ENCODE measurements at regions not wholly inside any gene's neighbourhood (a gene's known extent, or its start where the extent isn't known, plus 50 kb on each side); places are given as distances from the start of the nearest gene placed in this dataset.

DNA sequence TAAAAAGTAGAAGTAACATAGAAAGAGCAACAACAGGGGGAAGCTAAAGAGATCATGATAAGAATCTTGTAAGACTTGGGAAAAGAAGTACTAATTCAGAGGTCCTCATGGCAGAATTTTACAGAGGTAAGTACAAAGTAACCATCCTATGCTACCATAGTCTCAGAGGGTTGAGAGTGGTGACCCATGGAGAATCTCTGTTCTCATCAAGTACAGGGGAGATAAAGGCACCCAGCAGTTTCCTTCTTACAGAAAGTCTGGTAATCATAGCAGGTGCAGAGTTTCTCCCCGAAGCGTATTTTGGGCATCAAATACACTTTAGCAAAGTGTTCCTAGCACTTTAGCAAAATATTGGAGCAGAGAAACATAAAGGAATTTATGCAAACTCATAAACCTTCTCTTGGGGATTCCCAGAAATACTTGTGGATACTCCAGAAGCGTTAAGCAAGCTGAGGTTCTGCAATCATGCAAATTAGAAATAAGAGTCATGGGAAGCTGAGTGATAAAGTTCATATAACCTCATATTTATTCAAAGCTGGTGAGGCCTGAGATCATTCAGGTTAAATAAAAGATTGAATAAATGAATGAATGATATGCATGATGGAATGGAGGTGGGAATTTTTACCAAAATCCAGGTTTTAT, 101.0 kb upstream of the SMC2 start:
- TF ChIP-seq, protein P1, sequence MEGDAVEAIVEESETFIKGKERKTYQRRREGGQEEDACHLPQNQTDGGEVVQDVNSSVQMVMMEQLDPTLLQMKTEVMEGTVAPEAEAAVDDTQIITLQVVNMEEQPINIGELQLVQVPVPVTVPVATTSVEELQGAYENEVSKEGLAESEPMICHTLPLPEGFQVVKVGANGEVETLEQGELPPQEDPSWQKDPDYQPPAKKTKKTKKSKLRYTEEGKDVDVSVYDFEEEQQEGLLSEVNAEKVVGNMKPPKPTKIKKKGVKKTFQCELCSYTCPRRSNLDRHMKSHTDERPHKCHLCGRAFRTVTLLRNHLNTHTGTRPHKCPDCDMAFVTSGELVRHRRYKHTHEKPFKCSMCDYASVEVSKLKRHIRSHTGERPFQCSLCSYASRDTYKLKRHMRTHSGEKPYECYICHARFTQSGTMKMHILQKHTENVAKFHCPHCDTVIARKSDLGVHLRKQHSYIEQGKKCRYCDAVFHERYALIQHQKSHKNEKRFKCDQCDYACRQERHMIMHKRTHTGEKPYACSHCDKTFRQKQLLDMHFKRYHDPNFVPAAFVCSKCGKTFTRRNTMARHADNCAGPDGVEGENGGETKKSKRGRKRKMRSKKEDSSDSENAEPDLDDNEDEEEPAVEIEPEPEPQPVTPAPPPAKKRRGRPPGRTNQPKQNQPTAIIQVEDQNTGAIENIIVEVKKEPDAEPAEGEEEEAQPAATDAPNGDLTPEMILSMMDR (IDR thresholded peaks at IDR 0.05): no peak
- no peak for TF ChIP-seq EP300 (IDR thresholded peaks at IDR 0.05)
- TF ChIP-seq POLR2A (IDR thresholded peaks at IDR 0.05): no peak
